PC-3 (cell line): ENCODE measurements at regions not wholly inside any gene's neighbourhood (a gene's known extent, or its start where the extent isn't known, plus 50 kb on each side); places are given as distances from the start of the nearest gene placed in this dataset.

Experiments
- EZH2phosphoT487 ChIP-seq: fragments of 300-600 bp; sonication (generic); IDR thresholded peaks from 2 replicates; pipeline ENCODE4 v1.6.1; 2018; ENCODE audit warnings: mild to moderate bottlenecking, antibody characterized with exemption, low read length, borderline replicate concordance
- TF ChIP-seq, protein P1 (sequence below): fragments of 300-600 bp; sonication (generic); conservative IDR thresholded peaks from 2 replicates; pipeline ENCODE4 v1.5.1; 2017; ENCODE audit warnings: antibody characterized with exemption, low read depth, mild to moderate bottlenecking, low read length

DNA sequence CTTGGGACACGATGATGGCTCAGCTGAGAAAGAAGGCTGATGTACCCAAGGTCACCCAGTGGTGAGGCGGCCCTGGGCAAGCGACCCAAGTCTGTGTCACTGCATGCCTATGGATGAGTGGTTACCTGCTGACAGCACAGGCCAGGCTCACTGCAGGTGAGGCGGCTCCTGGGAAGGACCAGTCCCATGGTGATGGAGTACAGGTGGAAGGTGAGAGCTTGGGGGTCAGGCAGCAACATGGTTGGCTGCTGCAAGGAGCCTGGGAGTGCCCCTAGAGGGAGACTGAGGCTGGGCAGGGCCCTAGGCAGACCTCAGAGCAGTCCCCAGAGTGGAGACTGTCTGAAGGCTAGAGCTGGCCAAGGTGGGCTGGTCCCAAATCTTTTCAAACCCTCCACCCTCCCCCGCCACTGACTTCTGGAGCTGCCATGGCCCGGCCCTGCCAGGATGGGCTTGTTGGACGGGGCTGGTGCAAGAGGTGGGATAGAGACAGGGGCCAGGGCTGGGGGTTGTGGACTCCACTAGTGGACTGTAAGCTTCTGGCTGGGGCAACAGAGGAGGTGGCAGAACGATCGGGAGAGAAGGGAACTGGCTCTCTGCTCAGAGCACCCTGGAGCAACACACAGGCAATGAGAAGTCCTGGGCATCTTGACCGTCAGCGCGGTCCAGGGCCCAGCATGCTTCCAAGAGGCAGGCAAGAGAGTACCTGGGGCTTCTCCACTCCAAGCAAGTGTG lies 72.5 kb upstream of the SLC6A11 start:
- TF ChIP-seq, protein P1, sequence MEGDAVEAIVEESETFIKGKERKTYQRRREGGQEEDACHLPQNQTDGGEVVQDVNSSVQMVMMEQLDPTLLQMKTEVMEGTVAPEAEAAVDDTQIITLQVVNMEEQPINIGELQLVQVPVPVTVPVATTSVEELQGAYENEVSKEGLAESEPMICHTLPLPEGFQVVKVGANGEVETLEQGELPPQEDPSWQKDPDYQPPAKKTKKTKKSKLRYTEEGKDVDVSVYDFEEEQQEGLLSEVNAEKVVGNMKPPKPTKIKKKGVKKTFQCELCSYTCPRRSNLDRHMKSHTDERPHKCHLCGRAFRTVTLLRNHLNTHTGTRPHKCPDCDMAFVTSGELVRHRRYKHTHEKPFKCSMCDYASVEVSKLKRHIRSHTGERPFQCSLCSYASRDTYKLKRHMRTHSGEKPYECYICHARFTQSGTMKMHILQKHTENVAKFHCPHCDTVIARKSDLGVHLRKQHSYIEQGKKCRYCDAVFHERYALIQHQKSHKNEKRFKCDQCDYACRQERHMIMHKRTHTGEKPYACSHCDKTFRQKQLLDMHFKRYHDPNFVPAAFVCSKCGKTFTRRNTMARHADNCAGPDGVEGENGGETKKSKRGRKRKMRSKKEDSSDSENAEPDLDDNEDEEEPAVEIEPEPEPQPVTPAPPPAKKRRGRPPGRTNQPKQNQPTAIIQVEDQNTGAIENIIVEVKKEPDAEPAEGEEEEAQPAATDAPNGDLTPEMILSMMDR, result no peak
- no peak for TF ChIP-seq EZH2phosphoT487
